SK-N-SH (cell line): ENCODE measurements at regions not wholly inside any gene's neighbourhood (a gene's known extent, or its start where the extent isn't known, plus 50 kb on each side); places are given as distances from the start of the nearest gene placed in this dataset.

Experiments
- CTCF ChIA-PET: fragments of 300-600, 350-600 bp; formaldehyde crosslinking; extraction: SDS; loops from one replicate; lab custom pipeline; 2021; lab: Yijun Ruan, JAX
- POLR2A ChIA-PET: fragments of 350-600 bp; sonication (Branson Sonifier 250); formaldehyde crosslinking; extraction: SDS; loops from one replicate; lab custom pipeline; 2020; ENCODE audit warnings: antibody characterized with exemption, inconsistent platforms; lab: Yijun Ruan, JAX
- DNase-seq: peaks from one replicate; pipeline ENCODE4 v3.0.0; 2012
- H2AFZ ChIP-seq: fragments of 200-600 bp; sonication (generic); 2 replicates; pipeline ENCODE4 v1.8.1; 2016; ENCODE audit warnings: antibody characterized with exemption, mild to moderate bottlenecking, low read depth
- H3F3A ChIP-seq: fragments of 200-600 bp; sonication (generic); replicated peaks from 2 replicates; pipeline ENCODE3; 2016; ENCODE audit warnings: antibody characterized with exemption, mild to moderate bottlenecking; ENCODE audit not compliant: insufficient read depth
- H3K27ac ChIP-seq, 2 experiments: fragments of 200-500 bp in 1 of 2; fragments of 200-600 bp in 1 of 2; sonication (Bioruptor generic) in 1 of 2; sonication (generic), shearing (Covaris generic) in 1 of 2; 2 replicates each; pipeline versions ENCODE4 v1.5.1 to v1.6.1; 2014 to 2016; ENCODE audit warnings: low read depth in 2 of 2, inconsistent platforms in 1 of 2, low read length in 1 of 2, mild to moderate bottlenecking in 1 of 2, mixed read lengths in 1 of 2
- H3K27me3 ChIP-seq: fragments of 200-600 bp; sonication (generic), shearing (Covaris generic); 2 replicates; pipeline ENCODE4 v1.6.1; 2016; ENCODE audit warnings: mixed run types; ENCODE audit not compliant: insufficient read depth
- H3K36me3 ChIP-seq, 2 experiments: fragments of 200-500 bp in 1 of 2; fragments of 200-600 bp in 1 of 2; sonication (Bioruptor generic) in 1 of 2; sonication (generic) in 1 of 2; replicated peaks in 1 of 2; 2 replicates each; pipeline versions ENCODE3 to v1.5.1; 2014 to 2016; ENCODE audit warnings: low read length in 1 of 2, mild to moderate bottlenecking in 1 of 2; ENCODE audit not compliant: insufficient read depth in 2 of 2, control insufficient read depth in 1 of 2
- H3K4me1 ChIP-seq, 2 experiments: fragments of 200-500 bp in 1 of 2; fragments of 200-600 bp in 1 of 2; sonication (Bioruptor generic) in 1 of 2; sonication (generic), shearing (Covaris generic) in 1 of 2; 2 replicates each; pipeline versions ENCODE4 v1.5.1 to v1.6.1; 2014 to 2016; ENCODE audit warnings: low read depth in 1 of 2, low read length in 1 of 2, mixed run types in 1 of 2; ENCODE audit not compliant: insufficient read depth in 2 of 2, control insufficient read depth in 1 of 2
- H3K4me2 ChIP-seq: fragments of 200-600 bp; sonication (generic), shearing (Covaris generic); 2 replicates; pipeline ENCODE4 v1.6.1; 2017; ENCODE audit warnings: mixed run types
- H3K4me3 ChIP-seq, 2 experiments: fragments of 200-500 bp in 1 of 2; fragments of 200-600 bp in 1 of 2; sonication (Bioruptor generic) in 1 of 2; sonication (generic), shearing (Covaris generic) in 1 of 2; 2 replicates each; pipeline versions ENCODE4 v1.5.1 to v1.8.1; 2014 to 2016; ENCODE audit warnings: low read depth in 2 of 2, inconsistent platforms in 1 of 2, low read length in 1 of 2, mild to moderate bottlenecking in 1 of 2, mixed read lengths in 1 of 2, moderate library complexity in 1 of 2
- H3K79me2 ChIP-seq: fragments of 200-600 bp; sonication (generic); 2 replicates; pipeline ENCODE4 v1.8.1; 2017; ENCODE audit warnings: mild to moderate bottlenecking; ENCODE audit not compliant: insufficient read depth
- H3K9ac ChIP-seq: fragments of 200-600 bp; sonication (generic); 2 replicates; pipeline ENCODE4 v1.6.1; 2017; ENCODE audit warnings: mixed run types
- H3K9me2 ChIP-seq: fragments of 200-600 bp; sonication (generic); 2 replicates; pipeline ENCODE4 v1.6.1; 2017; ENCODE audit warnings: mixed run types
- H3K9me3 ChIP-seq: fragments of 200-600 bp; sonication (generic); 2 replicates; pipeline ENCODE4 v1.6.1; 2017; ENCODE audit warnings: mixed run types, mild to moderate bottlenecking, moderate library complexity
- H4K20me1 ChIP-seq: fragments of 200-600 bp; sonication (generic); 2 replicates; pipeline ENCODE4 v1.6.1; 2017; ENCODE audit warnings: mild to moderate bottlenecking, mixed run types; ENCODE audit not compliant: insufficient read depth
- ELF1 ChIP-seq: IDR thresholded peaks from 2 replicates; pipeline ENCODE4 v1.4.0; 2012
- FOXJ3 ChIP-seq: sonication (generic); formaldehyde crosslinking; IDR thresholded peaks from 2 replicates; pipeline ENCODE4 v1.5.1; 2020; ENCODE audit warnings: mild to moderate bottlenecking, missing genetic modification reagents
- FOXM1 ChIP-seq: IDR thresholded peaks from 2 replicates; pipeline ENCODE4 v1.4.0; 2012; ENCODE audit warnings: low read depth, mild to moderate bottlenecking
- GATA2 ChIP-seq: sonication (generic); formaldehyde crosslinking; IDR thresholded peaks from 2 replicates; pipeline ENCODE4 v1.5.0; 2020; ENCODE audit warnings: mild to moderate bottlenecking, missing genetic modification reagents
- JUND ChIP-seq: IDR thresholded peaks from 2 replicates; pipeline ENCODE4 v1.4.0; 2012
- MXI1 ChIP-seq: IDR thresholded peaks from 2 replicates; pipeline ENCODE4 v1.6.1; 2012; ENCODE audit warnings: mild to moderate bottlenecking, low read depth, low read length, improper control_type of control experiment
- NFIC ChIP-seq: IDR thresholded peaks from 2 replicates; pipeline ENCODE4 v1.4.0; 2012; ENCODE audit warnings: borderline replicate concordance
- POLR2AphosphoS5 ChIP-seq: IDR thresholded peaks from 2 replicates; pipeline ENCODE4 v1.6.1; 2012; ENCODE audit warnings: low read depth, low read length
- RCOR1 ChIP-seq: fragments of 150-350 bp; IDR thresholded peaks from 2 replicates; pipeline ENCODE4 v1.6.1; 2017; ENCODE audit warnings: antibody characterized with exemption, low read length
- TAF1 ChIP-seq: IDR thresholded peaks from 2 replicates; pipeline ENCODE4 v1.6.1; 2012; ENCODE audit warnings: low read depth, mild to moderate bottlenecking, low read length, moderate library complexity, borderline replicate concordance
- YY1 ChIP-seq: IDR thresholded peaks from 2 replicates; pipeline ENCODE4 v1.4.0; 2012; ENCODE audit warnings: low read depth, mild to moderate bottlenecking
- WGBS: methylation state at CpG from one replicate; pipeline ENCODE4 v1.1.6; 2017; ENCODE audit warnings: low lambda C conversion rate; 5-methylcytosine and 5-hydroxymethylcytosine counted together
- TF ChIP-seq, protein P1 (sequence below): IDR thresholded peaks from 2 replicates; pipeline ENCODE4 v1.4.0; 2012; ENCODE audit warnings: low read depth
- TF ChIP-seq, protein P2 (sequence below): IDR thresholded peaks from 2 replicates; pipeline ENCODE4 v1.4.0; 2012; ENCODE audit warnings: low read depth, borderline replicate concordance
- TF ChIP-seq, protein P3 (sequence below): fragments of 150-350 bp; IDR thresholded peaks from 2 replicates; pipeline ENCODE4 v1.6.1; 2017; ENCODE audit warnings: antibody characterized with exemption, low read length, low read depth, borderline replicate concordance
- TF ChIP-seq, protein P4 (sequence below): IDR thresholded peaks from 2 replicates; pipeline ENCODE4 v1.4.0; 2012; ENCODE audit warnings: low read depth, borderline replicate concordance
- TF ChIP-seq, protein P5 (sequence below): IDR thresholded peaks from 2 replicates; pipeline ENCODE4 v1.6.1; 2012; ENCODE audit warnings: mild to moderate bottlenecking, low read depth, low read length, moderate library complexity

DNA sequence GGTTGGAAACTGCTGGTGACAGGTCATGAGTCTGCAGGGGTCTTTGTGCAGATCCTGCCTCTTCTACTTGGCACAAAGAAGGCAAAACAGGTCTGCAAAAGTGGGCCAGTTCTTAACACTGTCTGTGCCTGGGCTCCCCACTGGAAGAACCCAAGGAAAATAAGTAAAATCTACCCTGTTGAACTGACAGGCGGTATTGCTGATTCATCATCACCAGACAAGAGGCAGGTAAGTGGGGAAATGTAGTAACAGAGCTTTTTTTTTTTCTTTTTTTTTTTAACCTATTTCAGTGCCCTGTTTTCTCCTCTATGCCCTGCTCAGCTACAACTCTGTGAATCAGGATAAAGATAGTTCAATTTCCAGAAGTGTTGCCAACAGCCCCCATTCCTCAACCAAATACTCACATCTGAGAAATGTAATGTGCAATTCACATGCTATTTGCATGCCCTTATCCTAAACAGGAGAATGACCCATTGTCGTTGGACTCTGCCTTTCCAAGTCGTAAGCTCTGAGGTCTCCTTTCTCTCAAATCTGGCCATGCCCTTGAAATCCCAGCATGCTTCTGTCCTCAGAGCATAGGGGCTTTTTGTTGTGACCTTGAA lies 237.0 kb downstream of the SOX9 start:
- no peaks in the 10 kb centered on the region for H3K79me2 ChIP-seq
- peak overlapping the region in 1 of 2 experiments; percentile 53; a peak in 2 of 4 replicates for H3K27ac ChIP-seq
- no peaks in the 10 kb centered on the region for H3K9me2 ChIP-seq
- peaks cover 9% of the 10 kb centered on the region for H3F3A ChIP-seq
- H4K20me1 ChIP-seq: no peaks in the 10 kb centered on the region
- no peak overlapping the region for H3K4me2 ChIP-seq
- ChIA-PET POLR2A (no interaction called here), CTCF (interaction anchor here (1.2 to 2.1 kb wide), 2 partner anchors 12 to 17 kb away, joined by 3 to 6 read pairs; no protein-coding TSS in a partner anchor)
- no peak overlapping the region for H3K4me3 ChIP-seq
- H3K4me1 ChIP-seq: peaks cover 23 to 24% of the 10 kb centered on the region in 2 experiments
- no peak overlapping the region for H3K9ac ChIP-seq
- H3K36me3 ChIP-seq: no peaks in the 10 kb centered on the region
- H2AFZ ChIP-seq: no peak overlapping the region
- WGBS: 97% methylated on average over 3 of the region's 3 CpGs
- TF ChIP-seq YY1 (no peak), NFIC (no peak), TAF1 (no peak), JUND (no peak), RCOR1 (no peak), FOXJ3 (CRISPR knock-in tag) (no peak), GATA2 (CRISPR knock-in tag) (no peak), FOXM1 (no peak), ELF1 (no peak), MXI1 (no peak), POLR2AphosphoS5 (no peak)
- TF ChIP-seq, protein P1, sequence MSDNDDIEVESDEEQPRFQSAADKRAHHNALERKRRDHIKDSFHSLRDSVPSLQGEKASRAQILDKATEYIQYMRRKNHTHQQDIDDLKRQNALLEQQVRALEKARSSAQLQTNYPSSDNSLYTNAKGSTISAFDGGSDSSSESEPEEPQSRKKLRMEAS: no peak
- TF ChIP-seq, protein P2, sequence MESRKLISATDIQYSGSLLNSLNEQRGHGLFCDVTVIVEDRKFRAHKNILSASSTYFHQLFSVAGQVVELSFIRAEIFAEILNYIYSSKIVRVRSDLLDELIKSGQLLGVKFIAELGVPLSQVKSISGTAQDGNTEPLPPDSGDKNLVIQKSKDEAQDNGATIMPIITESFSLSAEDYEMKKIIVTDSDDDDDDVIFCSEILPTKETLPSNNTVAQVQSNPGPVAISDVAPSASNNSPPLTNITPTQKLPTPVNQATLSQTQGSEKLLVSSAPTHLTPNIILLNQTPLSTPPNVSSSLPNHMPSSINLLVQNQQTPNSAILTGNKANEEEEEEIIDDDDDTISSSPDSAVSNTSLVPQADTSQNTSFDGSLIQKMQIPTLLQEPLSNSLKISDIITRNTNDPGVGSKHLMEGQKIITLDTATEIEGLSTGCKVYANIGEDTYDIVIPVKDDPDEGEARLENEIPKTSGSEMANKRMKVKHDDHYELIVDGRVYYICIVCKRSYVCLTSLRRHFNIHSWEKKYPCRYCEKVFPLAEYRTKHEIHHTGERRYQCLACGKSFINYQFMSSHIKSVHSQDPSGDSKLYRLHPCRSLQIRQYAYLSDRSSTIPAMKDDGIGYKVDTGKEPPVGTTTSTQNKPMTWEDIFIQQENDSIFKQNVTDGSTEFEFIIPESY: no peak
- TF ChIP-seq, protein P3, sequence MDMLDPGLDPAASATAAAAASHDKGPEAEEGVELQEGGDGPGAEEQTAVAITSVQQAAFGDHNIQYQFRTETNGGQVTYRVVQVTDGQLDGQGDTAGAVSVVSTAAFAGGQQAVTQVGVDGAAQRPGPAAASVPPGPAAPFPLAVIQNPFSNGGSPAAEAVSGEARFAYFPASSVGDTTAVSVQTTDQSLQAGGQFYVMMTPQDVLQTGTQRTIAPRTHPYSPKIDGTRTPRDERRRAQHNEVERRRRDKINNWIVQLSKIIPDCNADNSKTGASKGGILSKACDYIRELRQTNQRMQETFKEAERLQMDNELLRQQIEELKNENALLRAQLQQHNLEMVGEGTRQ: no peak
- TF ChIP-seq, protein P4, sequence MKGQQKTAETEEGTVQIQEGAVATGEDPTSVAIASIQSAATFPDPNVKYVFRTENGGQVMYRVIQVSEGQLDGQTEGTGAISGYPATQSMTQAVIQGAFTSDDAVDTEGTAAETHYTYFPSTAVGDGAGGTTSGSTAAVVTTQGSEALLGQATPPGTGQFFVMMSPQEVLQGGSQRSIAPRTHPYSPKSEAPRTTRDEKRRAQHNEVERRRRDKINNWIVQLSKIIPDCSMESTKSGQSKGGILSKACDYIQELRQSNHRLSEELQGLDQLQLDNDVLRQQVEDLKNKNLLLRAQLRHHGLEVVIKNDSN: no peak
- TF ChIP-seq, protein P5, sequence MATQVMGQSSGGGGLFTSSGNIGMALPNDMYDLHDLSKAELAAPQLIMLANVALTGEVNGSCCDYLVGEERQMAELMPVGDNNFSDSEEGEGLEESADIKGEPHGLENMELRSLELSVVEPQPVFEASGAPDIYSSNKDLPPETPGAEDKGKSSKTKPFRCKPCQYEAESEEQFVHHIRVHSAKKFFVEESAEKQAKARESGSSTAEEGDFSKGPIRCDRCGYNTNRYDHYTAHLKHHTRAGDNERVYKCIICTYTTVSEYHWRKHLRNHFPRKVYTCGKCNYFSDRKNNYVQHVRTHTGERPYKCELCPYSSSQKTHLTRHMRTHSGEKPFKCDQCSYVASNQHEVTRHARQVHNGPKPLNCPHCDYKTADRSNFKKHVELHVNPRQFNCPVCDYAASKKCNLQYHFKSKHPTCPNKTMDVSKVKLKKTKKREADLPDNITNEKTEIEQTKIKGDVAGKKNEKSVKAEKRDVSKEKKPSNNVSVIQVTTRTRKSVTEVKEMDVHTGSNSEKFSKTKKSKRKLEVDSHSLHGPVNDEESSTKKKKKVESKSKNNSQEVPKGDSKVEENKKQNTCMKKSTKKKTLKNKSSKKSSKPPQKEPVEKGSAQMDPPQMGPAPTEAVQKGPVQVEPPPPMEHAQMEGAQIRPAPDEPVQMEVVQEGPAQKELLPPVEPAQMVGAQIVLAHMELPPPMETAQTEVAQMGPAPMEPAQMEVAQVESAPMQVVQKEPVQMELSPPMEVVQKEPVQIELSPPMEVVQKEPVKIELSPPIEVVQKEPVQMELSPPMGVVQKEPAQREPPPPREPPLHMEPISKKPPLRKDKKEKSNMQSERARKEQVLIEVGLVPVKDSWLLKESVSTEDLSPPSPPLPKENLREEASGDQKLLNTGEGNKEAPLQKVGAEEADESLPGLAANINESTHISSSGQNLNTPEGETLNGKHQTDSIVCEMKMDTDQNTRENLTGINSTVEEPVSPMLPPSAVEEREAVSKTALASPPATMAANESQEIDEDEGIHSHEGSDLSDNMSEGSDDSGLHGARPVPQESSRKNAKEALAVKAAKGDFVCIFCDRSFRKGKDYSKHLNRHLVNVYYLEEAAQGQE: no peak
- TF ChIP-seq, all 33 proteins: peak for 0
- Histone ChIP-seq H3K9me3 (no peaks in the 10 kb centered on the region; the same call in 1 of the 2 replicates), H3K27me3 (no peaks in the 10 kb centered on the region)
- no peak for DNase-seq
